ENCODE measurements at regions not wholly inside any gene's neighbourhood (a gene's known extent, or its start where the extent isn't known, plus 50 kb on each side); places are given as distances from the start of the nearest gene placed in this dataset.

DNA sequence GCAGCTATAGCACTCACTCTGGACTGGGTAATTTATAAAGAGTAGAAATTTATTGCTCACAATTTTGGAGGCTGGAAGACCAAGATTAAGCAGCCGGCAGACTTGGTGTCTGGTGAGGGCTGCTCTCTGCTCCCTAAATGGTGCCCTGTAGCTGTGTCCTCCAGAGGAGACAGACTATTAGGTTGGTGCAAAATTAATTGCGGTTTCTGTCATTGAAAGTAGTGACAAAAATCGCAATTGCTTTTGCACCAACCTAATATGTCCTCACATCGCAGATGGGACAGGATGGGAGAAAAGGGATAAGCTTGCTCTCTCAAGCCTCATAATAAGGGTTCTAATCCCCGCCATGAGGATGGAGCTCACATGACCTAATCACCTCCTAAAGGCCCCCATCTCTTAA is 258.1 kb upstream of the VCX3A start:
- DNase-seq (ENCODE audit: low read depth in 4 of 4, low spot score in 3 of 4), result no peak

- no peak for DNase-seq (ENCODE audit: low read depth in 4 of 4, low spot score in 3 of 4)
Observed at GRCh38 chrX:6783912-6784311, 249.0 kb upstream of the VCX3A start.

DNA sequence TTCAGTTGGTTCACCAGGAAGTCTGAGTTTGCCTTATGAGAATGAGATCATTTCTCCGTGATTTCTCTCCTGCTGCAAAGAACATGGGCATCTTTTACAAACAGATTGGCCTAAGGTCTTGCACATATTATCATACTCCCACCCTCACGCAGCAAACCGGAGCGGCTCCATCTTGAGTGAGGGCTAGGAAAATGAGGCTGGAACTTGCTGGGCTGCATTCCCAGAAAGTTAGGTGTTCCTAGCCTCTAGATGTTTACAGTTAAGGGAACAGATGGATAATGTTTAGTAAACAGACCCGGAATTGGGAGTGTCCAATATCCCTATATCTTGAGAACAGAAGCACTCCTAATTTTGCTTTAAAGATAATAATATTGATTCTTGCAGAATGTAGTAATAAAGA is 247.9 kb upstream of the VCX3A start:
- DNase-seq (ENCODE audit: low read depth in 4 of 4, low spot score in 3 of 4), result no peak

- no peak for DNase-seq (ENCODE audit: low read depth in 4 of 4, low spot score in 3 of 4)
Observed at GRCh38 chrX:6778544-6779503, 243.9 kb upstream of the VCX3A start.

DNA sequence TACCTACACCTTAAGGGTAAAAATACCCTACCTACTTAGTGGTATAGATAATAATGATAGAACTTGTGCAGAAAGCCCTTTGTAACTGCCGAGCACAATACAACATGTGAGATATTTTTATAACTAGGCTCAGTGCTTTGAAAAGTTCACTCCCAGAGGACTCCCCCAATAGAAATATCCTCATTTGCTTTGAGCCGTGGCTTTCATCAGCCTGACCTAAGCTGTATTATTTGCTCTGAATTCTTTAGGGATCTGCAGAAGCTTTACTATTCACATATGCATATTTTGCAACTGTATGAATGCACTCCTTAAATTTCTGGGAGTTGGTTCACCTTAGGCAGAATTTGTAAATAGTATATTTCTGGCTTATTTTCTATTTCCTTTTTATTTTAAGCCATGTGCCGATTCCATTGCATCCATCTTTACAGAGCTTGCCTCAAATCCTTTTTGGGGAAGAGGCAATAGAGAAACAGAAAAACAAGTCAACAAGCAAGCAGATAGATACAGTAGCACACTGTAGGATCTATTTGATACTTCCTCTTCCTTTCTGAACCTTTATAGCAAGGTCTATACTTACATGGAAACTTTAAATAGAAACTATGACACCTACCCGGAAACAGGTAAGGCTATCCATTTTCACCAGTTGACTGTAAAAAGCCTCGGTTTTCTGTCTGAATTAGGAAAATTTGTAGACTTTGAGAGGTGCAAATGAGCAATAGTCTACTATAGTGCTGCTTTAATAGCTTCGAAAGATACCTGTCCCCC is 242.5 kb upstream of the VCX3A start:
- no peak for DNase-seq (ENCODE audit: low read depth in 4 of 4, low spot score in 3 of 4)

DNA sequence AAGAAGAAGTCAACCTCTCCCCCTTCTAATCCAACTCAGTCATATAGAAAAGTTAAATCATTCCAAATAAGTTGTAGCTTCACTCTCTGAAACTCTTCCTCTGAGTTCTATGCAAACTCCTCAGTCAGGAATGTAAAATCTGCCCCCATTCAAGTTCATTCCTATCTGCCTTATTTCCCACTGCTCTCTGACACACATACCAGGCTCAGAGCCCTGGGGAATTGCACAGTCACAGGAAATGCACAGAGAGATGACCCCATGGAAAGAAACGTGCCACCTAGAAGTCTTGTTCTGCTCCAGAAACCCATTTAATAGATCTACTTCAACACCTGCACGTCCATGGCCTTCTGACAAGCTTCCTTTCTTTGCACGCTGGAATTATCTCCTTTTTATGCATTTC is 236.0 kb upstream of the VCX3A start:
- no peak for DNase-seq (ENCODE audit: low read depth in 4 of 4, low spot score in 3 of 4)

DNA sequence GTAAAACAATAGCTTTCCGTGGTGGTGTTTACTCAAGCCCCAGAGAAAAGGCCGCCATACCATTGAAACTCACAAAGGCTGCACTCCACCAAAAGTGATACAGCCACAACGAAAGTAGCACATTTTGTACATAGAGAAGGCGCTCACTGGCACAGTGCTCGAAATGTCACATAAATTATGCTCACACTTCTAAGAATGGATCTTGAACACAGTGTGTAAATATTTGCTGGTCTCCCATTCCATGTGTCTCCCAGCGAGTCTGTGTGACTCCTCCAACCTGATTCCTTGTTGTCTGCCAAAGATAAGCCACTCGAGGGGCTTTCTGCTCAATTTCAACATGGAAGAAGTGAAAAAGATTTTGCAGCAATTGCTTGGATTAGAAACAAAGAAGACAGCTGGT is 234.0 kb upstream of the VCX3A start:
- no peak for DNase-seq (ENCODE audit: low read depth in 4 of 4, low spot score in 3 of 4)

GRCh38 chrX:6761251-6761650 is 226.3 kb upstream of the VCX3A start:
- no peak for DNase-seq (ENCODE audit: low read depth in 4 of 4, low spot score in 3 of 4)

- no peak for DNase-seq (ENCODE audit: low read depth in 4 of 4, low spot score in 3 of 4)
Observed at GRCh38 chrX:6759655-6760375, 224.9 kb upstream of the VCX3A start.

- no peak for DNase-seq (ENCODE audit: low read depth in 4 of 4, low spot score in 3 of 4)
Observed at GRCh38 chrX:6758234-6758633, 223.3 kb upstream of the VCX3A start.

- no peak for DNase-seq (ENCODE audit: low read depth in 4 of 4, low spot score in 3 of 4)
Observed at GRCh38 chrX:6757631-6758030, 222.7 kb upstream of the VCX3A start.

GRCh38 chrX:6748595-6748994 is 213.7 kb upstream of the VCX3A start:
- no peak for DNase-seq (ENCODE audit: low read depth in 4 of 4, low spot score in 3 of 4)

GRCh38 chrX:6738518-6739470 is 203.9 kb upstream of the VCX3A start:
- no peak for DNase-seq (ENCODE audit: low read depth in 4 of 4, low spot score in 3 of 4)

GRCh38 chrX:6734844-6735634 is 200.1 kb upstream of the VCX3A start:
- DNase-seq (ENCODE audit: low read depth in 4 of 4, low spot score in 3 of 4), result no peak

- DNase-seq (ENCODE audit: low read depth in 4 of 4, low spot score in 3 of 4), result no peak
Observed at GRCh38 chrX:6732101-6732500, 197.2 kb upstream of the VCX3A start.

- DNase-seq (ENCODE audit: low read depth in 4 of 4, low spot score in 3 of 4), result no peak
Observed at GRCh38 chrX:6729626-6730025, 194.7 kb upstream of the VCX3A start.

DNA sequence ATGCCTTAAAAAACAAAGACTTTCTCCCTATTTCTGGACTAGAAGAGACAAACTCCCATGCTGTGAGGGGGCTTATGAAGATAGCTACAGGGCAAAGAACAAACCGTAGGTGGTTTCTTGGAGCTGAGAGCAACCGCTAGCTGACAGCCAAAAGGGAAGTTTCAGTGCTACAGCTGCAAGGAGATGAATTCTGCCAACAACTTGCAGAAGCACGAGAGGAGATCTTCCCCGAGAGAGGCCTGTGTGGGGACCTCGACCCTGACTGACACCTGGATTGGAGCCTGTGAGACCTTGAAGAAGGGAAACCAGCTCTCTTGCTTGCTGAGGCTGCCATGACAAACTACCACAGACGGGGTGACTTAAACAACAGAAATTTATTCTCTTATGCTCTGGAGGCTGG is 183.8 kb upstream of the VCX3A start:
- DNase-seq (ENCODE audit: low read depth in 4 of 4, low spot score in 3 of 4), result no peak

DNA sequence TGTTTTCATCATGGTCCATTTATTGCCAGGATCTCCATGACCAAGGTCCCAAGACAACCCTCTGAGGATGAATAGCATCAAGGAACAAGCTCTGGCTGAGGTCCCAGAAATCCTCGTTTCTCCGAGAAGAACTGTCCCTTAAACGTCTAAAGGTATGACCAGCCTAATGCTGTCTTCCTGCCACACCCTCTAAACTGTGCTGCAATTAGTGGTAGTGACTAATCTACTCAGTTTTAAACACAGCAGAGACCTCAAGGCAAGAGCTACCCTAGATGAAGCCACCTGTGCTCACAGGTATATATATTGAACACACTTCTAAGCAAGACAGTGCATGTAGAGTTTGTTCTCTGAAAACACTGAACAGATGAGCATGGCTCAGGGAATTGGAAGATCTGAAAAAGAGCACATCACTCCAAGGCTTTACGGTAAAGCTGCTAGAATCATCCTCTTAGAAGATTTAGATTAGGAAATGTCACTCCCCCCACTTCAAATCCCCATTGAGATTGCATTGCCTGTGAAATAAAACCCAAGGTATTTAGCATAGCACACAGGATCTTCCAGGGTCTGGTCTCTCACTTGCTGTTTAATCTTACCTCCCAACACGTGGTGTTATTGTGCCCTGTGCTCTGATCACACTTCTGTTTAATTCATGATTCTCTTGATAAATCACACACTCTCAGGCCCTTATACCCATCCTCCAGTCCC is 173.9 kb upstream of the VCX3A start:
- no peak for DNase-seq (ENCODE audit: low read depth in 4 of 4, low spot score in 3 of 4)

- no peak for DNase-seq (ENCODE audit: low read depth in 4 of 4, low spot score in 3 of 4)
Observed at GRCh38 chrX:6708041-6708440, 173.1 kb upstream of the VCX3A start.

Measured in left renal pelvis (tissue), 4 donors.